ENCODE measurements at regions not wholly inside any gene's neighbourhood (a gene's known extent, or its start where the extent isn't known, plus 50 kb on each side); places are given as distances from the start of the nearest gene placed in this dataset.
"Not testable (repeated sequence)": the region's sequence is repeated elsewhere in the genome, so short reads cannot be mapped to it uniquely, and the experiment has no call there.

DNA sequence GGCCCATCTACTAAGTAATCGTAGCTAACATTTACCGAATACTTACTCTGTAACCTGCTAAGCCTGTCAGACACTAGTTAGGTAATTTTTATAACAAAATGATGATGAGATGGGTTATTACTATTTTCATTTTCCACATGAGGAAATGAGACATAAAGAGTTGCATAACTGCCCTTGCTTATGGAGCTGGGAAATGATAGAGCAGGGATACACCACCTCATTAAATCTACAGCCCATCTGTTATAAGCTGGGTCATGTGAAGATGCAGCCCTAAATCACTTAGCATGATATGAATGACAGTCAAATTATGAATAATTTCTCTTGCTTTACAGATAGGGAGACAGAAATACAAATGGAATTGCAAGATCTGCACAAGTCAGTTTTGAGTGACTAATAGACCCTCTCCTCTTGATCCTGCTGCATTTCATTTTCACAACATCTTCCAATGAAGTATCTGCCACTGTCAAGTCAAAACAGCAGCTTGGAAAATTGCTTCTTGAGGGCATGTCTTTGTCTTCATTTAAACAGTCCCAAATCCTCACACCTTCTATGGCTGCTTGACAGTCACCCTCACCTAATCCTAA lies 364.7 kb downstream of the PRELID2 start:
- H3K9ac ChIP-seq (ENCODE audit: low read depth, low read length), result no peak overlapping the region
- no peaks in the 10 kb centered on the region for H3K9me3 ChIP-seq (ENCODE audit: control insufficient read depth, insufficient read depth, low read length)
- no peaks in the 10 kb centered on the region for H3K27me3 ChIP-seq (ENCODE audit: control insufficient read depth, insufficient read depth, low read length)
- no peaks in the 10 kb centered on the region for H3K36me3 ChIP-seq (ENCODE audit: control insufficient read depth, insufficient read depth, low read length)
- H3K4me3 ChIP-seq (ENCODE audit: low read depth, low read length), result no peak overlapping the region
- no peaks in the 10 kb centered on the region for H3K4me1 ChIP-seq (ENCODE audit: control insufficient read depth, insufficient read depth, low read length)

DNA sequence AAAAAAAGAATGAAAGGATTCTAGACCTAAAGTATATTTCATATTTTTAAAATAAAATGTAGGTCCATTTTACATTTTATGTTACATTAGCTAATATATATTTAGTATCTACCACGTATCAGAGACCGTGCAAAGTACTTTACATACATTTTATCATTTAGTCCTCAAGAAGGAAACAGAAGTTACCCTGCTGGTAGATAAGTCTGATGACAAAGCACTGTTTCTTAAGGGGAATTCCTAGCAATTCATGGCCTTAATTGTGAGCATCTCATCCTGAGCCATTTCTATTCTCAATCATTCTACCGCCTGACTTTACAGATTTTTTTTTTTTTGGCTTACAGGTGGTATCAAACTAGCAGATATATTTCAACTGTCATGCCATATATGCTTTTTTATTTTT lies 367.7 kb downstream of the PRELID2 start:
- H3K27me3 ChIP-seq (ENCODE audit: control insufficient read depth, insufficient read depth, low read length), result no peaks in the 10 kb centered on the region
- no peaks in the 10 kb centered on the region for H3K9me3 ChIP-seq (ENCODE audit: control insufficient read depth, insufficient read depth, low read length)
- no peak overlapping the region for H3K4me3 ChIP-seq (ENCODE audit: low read depth, low read length)
- no peaks in the 10 kb centered on the region for H3K36me3 ChIP-seq (ENCODE audit: control insufficient read depth, insufficient read depth, low read length)
- H3K9ac ChIP-seq (ENCODE audit: low read depth, low read length), result no peak overlapping the region
- no peaks in the 10 kb centered on the region for H3K4me1 ChIP-seq (ENCODE audit: control insufficient read depth, insufficient read depth, low read length)

DNA sequence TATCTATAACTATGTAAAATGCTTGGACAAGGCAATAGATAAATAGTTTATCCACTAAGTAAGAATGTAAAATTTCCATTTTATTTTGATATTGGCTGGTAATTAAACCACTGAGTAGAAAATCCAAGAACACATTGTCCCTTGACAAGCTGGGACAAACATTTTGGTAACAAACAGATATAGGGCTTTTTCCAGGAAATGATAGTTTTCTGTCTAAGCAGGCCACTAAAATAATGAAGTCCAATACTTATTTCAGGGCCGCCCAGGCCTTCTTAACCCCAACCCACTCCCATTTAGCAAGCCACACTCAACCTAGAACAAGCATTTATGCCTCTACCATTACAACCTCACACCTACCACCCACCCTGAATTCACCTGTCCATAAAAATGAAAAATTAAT lies 368.6 kb downstream of the PRELID2 start:
- H3K36me3 ChIP-seq (ENCODE audit: control insufficient read depth, insufficient read depth, low read length), result no peaks in the 10 kb centered on the region
- H3K4me3 ChIP-seq (ENCODE audit: low read depth, low read length), result no peak overlapping the region
- H3K4me1 ChIP-seq (ENCODE audit: control insufficient read depth, insufficient read depth, low read length), result no peaks in the 10 kb centered on the region
- no peaks in the 10 kb centered on the region for H3K27me3 ChIP-seq (ENCODE audit: control insufficient read depth, insufficient read depth, low read length)
- no peaks in the 10 kb centered on the region for H3K9me3 ChIP-seq (ENCODE audit: control insufficient read depth, insufficient read depth, low read length)
- no peak overlapping the region for H3K9ac ChIP-seq (ENCODE audit: low read depth, low read length)

DNA sequence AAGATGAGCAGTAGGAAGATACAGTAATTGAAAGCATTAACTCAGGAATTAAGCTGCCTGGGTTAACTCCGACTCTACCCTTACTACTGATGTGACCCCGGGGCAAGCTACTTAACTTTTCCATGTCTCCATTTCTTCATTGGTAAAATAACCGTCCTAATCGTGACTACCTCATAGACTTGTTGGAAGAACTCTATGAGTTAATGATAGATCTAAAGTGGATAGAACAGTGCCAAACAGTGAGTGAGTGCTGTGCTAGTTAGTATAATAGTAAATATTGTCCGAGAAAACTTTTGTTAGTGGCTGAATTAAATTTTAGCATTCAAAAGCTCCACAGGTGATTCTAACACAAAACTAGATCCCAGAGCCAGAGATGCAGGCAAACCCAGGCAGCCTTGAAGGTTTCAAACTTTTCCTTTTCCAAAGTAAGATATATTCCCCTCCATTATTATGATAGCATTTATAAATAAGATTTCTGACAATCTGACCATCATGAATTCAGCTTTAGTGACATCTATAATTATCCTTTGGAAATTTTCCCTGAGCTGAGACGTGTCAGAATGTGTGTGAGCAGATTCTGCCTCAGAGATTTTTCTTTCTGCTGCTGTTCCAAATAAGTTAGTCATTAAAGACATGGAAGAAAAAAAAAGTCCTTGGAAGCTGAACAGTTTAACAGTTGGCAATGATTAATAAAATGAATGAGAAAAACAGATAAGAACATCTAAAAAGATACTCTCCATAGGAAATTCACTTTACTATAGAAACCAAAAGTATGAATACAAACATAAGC lies 369.5 kb downstream of the PRELID2 start:
- Histone ChIP-seq H3K9me3 (ENCODE audit: control insufficient read depth, insufficient read depth, low read length) (no peaks in the 10 kb centered on the region), H3K36me3 (ENCODE audit: control insufficient read depth, insufficient read depth, low read length) (no peaks in the 10 kb centered on the region), H3K9ac (ENCODE audit: low read depth, low read length) (no peak overlapping the region), H3K4me3 (ENCODE audit: low read depth, low read length) (no peak overlapping the region), H3K4me1 (ENCODE audit: control insufficient read depth, insufficient read depth, low read length) (no peaks in the 10 kb centered on the region), H3K27me3 (ENCODE audit: control insufficient read depth, insufficient read depth, low read length) (no peaks in the 10 kb centered on the region)

DNA sequence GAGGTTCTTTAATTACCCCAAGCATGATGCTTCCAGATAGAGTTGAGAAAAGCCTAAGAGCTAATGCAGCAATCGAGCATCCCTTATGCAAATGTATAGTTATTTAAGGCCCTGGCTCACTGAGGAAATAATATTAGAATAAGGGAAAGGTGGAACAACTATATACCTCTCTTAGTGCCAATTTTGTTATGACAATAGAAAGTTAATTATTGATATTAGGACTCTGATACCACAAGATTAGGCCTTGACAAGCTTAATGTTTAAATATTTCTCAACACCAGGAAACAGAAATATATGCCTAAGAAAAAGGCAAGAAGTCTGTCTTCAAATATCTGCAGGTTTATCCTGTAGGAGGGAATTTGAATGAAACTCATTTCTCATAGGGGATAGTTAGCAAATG lies 371.0 kb downstream of the PRELID2 start:
- Histone ChIP-seq H3K9ac (ENCODE audit: low read depth, low read length) (no peak overlapping the region), H3K4me3 (ENCODE audit: low read depth, low read length) (no peak overlapping the region), H3K36me3 (ENCODE audit: control insufficient read depth, insufficient read depth, low read length) (no peaks in the 10 kb centered on the region), H3K27me3 (ENCODE audit: control insufficient read depth, insufficient read depth, low read length) (no peaks in the 10 kb centered on the region), H3K9me3 (ENCODE audit: control insufficient read depth, insufficient read depth, low read length) (no peaks in the 10 kb centered on the region), H3K4me1 (ENCODE audit: control insufficient read depth, insufficient read depth, low read length) (no peaks in the 10 kb centered on the region)

GRCh38 chr5:145463634-145464033 lies 371.5 kb downstream of the PRELID2 start:
- H3K27me3 ChIP-seq (ENCODE audit: control insufficient read depth, insufficient read depth, low read length), result no peaks in the 10 kb centered on the region
- H3K4me1 ChIP-seq (ENCODE audit: control insufficient read depth, insufficient read depth, low read length), result no peaks in the 10 kb centered on the region
- H3K36me3 ChIP-seq (ENCODE audit: control insufficient read depth, insufficient read depth, low read length), result no peaks in the 10 kb centered on the region

DNA sequence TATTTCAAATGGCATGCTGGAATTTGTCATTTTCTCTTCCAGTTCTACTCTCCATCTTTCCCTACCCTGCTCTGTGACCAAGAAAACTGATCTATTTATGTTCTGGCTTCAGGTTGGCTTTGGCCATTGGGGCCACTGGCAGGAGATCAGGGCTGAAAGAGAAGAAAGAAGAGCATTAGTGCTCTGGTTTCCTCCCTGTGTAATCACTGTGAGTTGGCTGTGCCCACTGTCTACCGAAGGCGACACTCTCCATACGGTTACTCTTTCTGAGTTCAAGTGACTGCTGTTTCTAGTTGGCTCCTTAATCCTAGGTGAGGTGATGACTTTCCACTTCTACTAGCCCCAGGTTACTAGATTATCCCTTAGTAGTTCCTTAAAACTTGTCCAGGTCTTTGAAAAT lies 372.6 kb downstream of the PRELID2 start:
- H3K4me3 ChIP-seq (ENCODE audit: low read depth, low read length), result no peak overlapping the region
- H3K36me3 ChIP-seq (ENCODE audit: control insufficient read depth, insufficient read depth, low read length), result no peaks in the 10 kb centered on the region
- no peak overlapping the region for H3K9ac ChIP-seq (ENCODE audit: low read depth, low read length)
- H3K27me3 ChIP-seq (ENCODE audit: control insufficient read depth, insufficient read depth, low read length), result no peaks in the 10 kb centered on the region
- H3K9me3 ChIP-seq (ENCODE audit: control insufficient read depth, insufficient read depth, low read length), result no peaks in the 10 kb centered on the region
- H3K4me1 ChIP-seq (ENCODE audit: control insufficient read depth, insufficient read depth, low read length), result no peaks in the 10 kb centered on the region

More at GRCh38 chr5:145463634-145464033, 371.5 kb downstream of the PRELID2 start:
- no peaks in the 10 kb centered on the region for H3K9me3 ChIP-seq (ENCODE audit: control insufficient read depth, insufficient read depth, low read length)
- no peak overlapping the region for H3K9ac ChIP-seq (ENCODE audit: low read depth, low read length)
- no peak overlapping the region for H3K4me3 ChIP-seq (ENCODE audit: low read depth, low read length)

DNA sequence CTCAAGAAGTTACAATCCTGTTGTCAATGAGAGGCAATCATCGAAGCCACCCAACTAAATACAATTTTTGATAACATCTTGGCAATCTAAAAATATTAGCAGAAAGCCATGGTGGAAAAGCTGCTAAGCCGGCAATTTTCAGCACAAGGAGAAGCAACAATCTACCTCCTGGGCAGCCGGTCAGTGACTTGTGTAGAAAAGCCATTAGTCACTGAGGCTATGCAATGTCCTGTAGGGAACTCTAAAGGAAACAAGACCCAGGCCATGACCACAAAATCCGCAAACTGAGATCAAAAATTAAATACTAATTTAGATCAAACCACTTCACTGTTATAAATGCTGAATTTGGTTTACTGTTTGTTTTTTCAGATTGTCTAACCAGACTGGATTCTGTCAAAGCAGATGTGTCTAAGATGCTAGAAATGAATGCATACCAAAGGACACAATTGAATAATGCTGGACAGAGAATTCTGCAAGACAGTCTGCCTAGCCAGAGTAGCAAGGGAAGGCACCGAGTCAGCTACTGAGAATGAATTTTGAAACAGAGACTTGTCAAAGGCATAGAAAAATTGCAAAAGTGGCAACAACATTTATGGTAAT lies 384.8 kb downstream of the PRELID2 start:
- Histone ChIP-seq H3K27me3 (ENCODE audit: control insufficient read depth, insufficient read depth, low read length) (no peaks in the 10 kb centered on the region), H3K9ac (ENCODE audit: low read depth, low read length) (no peak overlapping the region), H3K4me3 (ENCODE audit: low read depth, low read length) (no peak overlapping the region), H3K9me3 (ENCODE audit: control insufficient read depth, insufficient read depth, low read length) (no peaks in the 10 kb centered on the region), H3K36me3 (ENCODE audit: control insufficient read depth, insufficient read depth, low read length) (no peaks in the 10 kb centered on the region), H3K4me1 (ENCODE audit: control insufficient read depth, insufficient read depth, low read length) (no peaks in the 10 kb centered on the region)

DNA sequence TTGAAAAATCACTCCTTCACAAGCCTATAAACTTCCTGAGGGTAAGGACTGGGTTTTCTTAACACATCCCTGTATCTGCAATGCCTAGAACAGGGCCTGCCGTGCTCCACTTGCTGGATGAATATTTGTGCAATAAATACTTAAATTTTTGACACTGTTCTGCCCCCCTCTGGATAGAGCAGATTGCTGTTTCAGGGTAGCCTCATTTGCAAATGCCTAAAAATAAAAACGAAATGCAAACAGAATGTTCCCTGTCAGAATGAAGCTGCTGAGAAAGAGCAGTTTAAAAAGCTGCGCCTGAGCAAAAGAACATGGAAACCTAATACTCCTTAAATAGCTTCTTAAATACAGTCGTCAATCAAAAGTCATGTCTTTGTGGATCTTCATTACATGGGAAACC lies 385.3 kb downstream of the PRELID2 start:
- H3K9me3 ChIP-seq (ENCODE audit: control insufficient read depth, insufficient read depth, low read length), result no peaks in the 10 kb centered on the region
- H3K9ac ChIP-seq (ENCODE audit: low read depth, low read length), result no peak overlapping the region
- H3K4me1 ChIP-seq (ENCODE audit: control insufficient read depth, insufficient read depth, low read length), result no peaks in the 10 kb centered on the region
- no peaks in the 10 kb centered on the region for H3K27me3 ChIP-seq (ENCODE audit: control insufficient read depth, insufficient read depth, low read length)
- H3K36me3 ChIP-seq (ENCODE audit: control insufficient read depth, insufficient read depth, low read length), result no peaks in the 10 kb centered on the region
- no peak overlapping the region for H3K4me3 ChIP-seq (ENCODE audit: low read depth, low read length)

- H3K9ac ChIP-seq (ENCODE audit: low read depth, low read length); H3K36me3 ChIP-seq (ENCODE audit: control insufficient read depth, insufficient read depth, low read length); H3K4me3 ChIP-seq (ENCODE audit: low read depth, low read length); H3K9me3 ChIP-seq (ENCODE audit: control insufficient read depth, insufficient read depth, low read length); H3K27me3 ChIP-seq (ENCODE audit: control insufficient read depth, insufficient read depth, low read length); H3K4me1 ChIP-seq (ENCODE audit: control insufficient read depth, insufficient read depth, low read length): not testable (repeated sequence)
These were observed 388.3 kb downstream of the PRELID2 start for GRCh38 chr5:145446875-145447274.

- Histone ChIP-seq H3K4me3 (ENCODE audit: low read depth, low read length) (no peak overlapping the region), H3K27me3 (ENCODE audit: control insufficient read depth, insufficient read depth, low read length) (no peaks in the 10 kb centered on the region), H3K4me1 (ENCODE audit: control insufficient read depth, insufficient read depth, low read length) (no peaks in the 10 kb centered on the region), H3K36me3 (ENCODE audit: control insufficient read depth, insufficient read depth, low read length) (no peaks in the 10 kb centered on the region), H3K9me3 (ENCODE audit: control insufficient read depth, insufficient read depth, low read length) (no peaks in the 10 kb centered on the region), H3K9ac (ENCODE audit: low read depth, low read length) (no peak overlapping the region)
These were observed 388.7 kb downstream of the PRELID2 start for GRCh38 chr5:145446412-145446811.

DNA sequence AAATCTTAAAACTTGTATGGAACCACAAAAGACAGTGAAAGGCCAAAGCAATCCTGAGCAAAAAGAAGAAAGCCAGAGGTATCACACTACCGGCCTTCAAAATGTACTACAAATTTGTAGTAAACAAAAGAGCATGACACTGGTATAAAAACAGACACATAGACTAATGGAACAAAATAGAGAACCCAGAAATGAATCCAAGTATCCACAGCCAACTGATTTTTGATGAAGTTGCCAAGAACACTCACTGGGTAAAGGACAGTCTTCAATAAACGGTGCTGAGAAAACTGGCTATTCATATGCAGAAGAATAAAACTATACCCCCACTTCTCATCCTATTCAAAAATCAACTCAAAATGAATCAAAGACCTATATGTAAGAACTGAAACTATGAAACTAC lies 390.1 kb downstream of the PRELID2 start:
- Histone ChIP-seq H3K27me3 (ENCODE audit: control insufficient read depth, insufficient read depth, low read length) (no peaks in the 10 kb centered on the region), H3K4me3 (ENCODE audit: low read depth, low read length) (no peak overlapping the region), H3K4me1 (ENCODE audit: control insufficient read depth, insufficient read depth, low read length) (no peaks in the 10 kb centered on the region), H3K9ac (ENCODE audit: low read depth, low read length) (no peak overlapping the region), H3K36me3 (ENCODE audit: control insufficient read depth, insufficient read depth, low read length) (no peaks in the 10 kb centered on the region), H3K9me3 (ENCODE audit: control insufficient read depth, insufficient read depth, low read length) (no peaks in the 10 kb centered on the region)
